ENCODE measurements at regions not wholly inside any gene's neighbourhood (a gene's known extent, or its start where the extent isn't known, plus 50 kb on each side); places are given as distances from the start of the nearest gene placed in this dataset.
A peak's percentile ranks its signal among the peaks of the same experiment; 100 is the strongest.
"Not testable (repeated sequence)": the region's sequence is repeated elsewhere in the genome, so short reads cannot be mapped to it uniquely, and the experiment has no call there.

GRCh38 chr15:92806171-92806570 is 94.0 kb upstream of the CHD2 start:
- H2AFZ ChIP-seq (ENCODE audit: insufficient read depth, low read length, poor library complexity); H3K9ac ChIP-seq (ENCODE audit: low read length); H4K8ac ChIP-seq (ENCODE audit: low read depth, low read length); H2BK120ac ChIP-seq (ENCODE audit: insufficient read depth, low read length, poor library complexity); H3K27ac ChIP-seq (ENCODE audit: low read depth, low read length); H3K14ac ChIP-seq (ENCODE audit: low read length); H3K18ac ChIP-seq (ENCODE audit: low read length); H3K36me3 ChIP-seq (ENCODE audit: control insufficient read depth in 1 of 2, insufficient read depth in 2 of 2, low read length in 2 of 2); H2BK12ac ChIP-seq (ENCODE audit: low read length); H3K9me3 ChIP-seq (ENCODE audit: insufficient read depth, low read depth, low read length); DNase-seq; H3K27me3 ChIP-seq (ENCODE audit: insufficient read depth, low read length); H4K12ac ChIP-seq (ENCODE audit: low read depth, low read length); H3K4me2 ChIP-seq (ENCODE audit: low read length); H2AK5ac ChIP-seq (ENCODE audit: low read length); H3K4me3 ChIP-seq (ENCODE audit: low read depth, low read length); H3K23ac ChIP-seq (ENCODE audit: low read length); H2BK5ac ChIP-seq (ENCODE audit: low read depth, low read length, poor library complexity): not testable (repeated sequence)
- peaks cover 14% of the 10 kb centered on the region for H3K79me2 ChIP-seq (ENCODE audit: control insufficient read depth, insufficient read depth, low read length, poor library complexity)
- peak overlapping the region; percentile 31 for H4K91ac ChIP-seq (ENCODE audit: low read depth, low read length)
- H3K4ac ChIP-seq (ENCODE audit: low read depth, low read length), result peak overlapping the region; percentile 34
- no CpG with 5 or more reads among the region's 11 CpGs for WGBS (ENCODE audit: extremely low coverage, insufficient coverage, insufficient read length)
- H3K79me1 ChIP-seq (ENCODE audit: low read length), result peaks cover 43% of the 10 kb centered on the region
- H3K4me1 ChIP-seq (ENCODE audit: control insufficient read depth in 1 of 2, insufficient read depth in 2 of 2, low read length in 2 of 2), result peaks cover 18 to 30% of the 10 kb centered on the region in 2 experiments

DNA sequence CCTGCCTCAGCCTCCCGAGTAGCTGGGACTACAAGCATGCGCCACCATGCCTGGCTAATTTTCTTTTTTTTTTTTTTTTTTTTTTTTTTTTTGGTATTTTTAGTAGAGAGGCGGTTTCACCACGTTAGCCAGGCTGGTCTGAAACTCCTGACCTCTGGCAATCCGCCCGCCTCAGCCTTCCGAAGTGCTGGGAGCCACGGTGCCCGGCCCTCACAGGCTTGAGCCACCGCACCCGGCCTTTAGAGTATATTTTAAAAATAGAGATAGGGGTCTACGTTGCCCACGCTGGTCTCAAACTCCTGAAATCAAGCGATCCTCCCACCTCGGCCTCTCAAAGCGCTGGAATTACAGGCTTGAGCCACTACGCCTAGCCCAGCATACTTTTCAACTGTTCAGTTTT is 93.4 kb upstream of the CHD2 start:
- Histone ChIP-seq H3K23ac (ENCODE audit: low read length) (no peak overlapping the region), H4K91ac (ENCODE audit: low read depth, low read length) (peak overlapping the region; percentile 38), H2BK120ac (ENCODE audit: insufficient read depth, low read length, poor library complexity) (no peak overlapping the region), H3K4me2 (ENCODE audit: low read length) (no peak overlapping the region), H3K18ac (ENCODE audit: low read length) (no peak overlapping the region), H3K79me2 (ENCODE audit: control insufficient read depth, insufficient read depth, low read length, poor library complexity) (peaks cover 12% of the 10 kb centered on the region), H3K27me3 (ENCODE audit: insufficient read depth, low read length) (no peaks in the 10 kb centered on the region), H3K27ac (ENCODE audit: low read depth, low read length) (no peak overlapping the region), H3K9me3 (ENCODE audit: insufficient read depth, low read depth, low read length) (no peaks in the 10 kb centered on the region), H4K8ac (ENCODE audit: low read depth, low read length) (no peak overlapping the region), H2AFZ (ENCODE audit: insufficient read depth, low read length, poor library complexity) (no peak overlapping the region), H3K4ac (ENCODE audit: low read depth, low read length) (no peak overlapping the region), H2AK5ac (ENCODE audit: low read length) (no peak overlapping the region), H3K4me1 (ENCODE audit: control insufficient read depth in 1 of 2, insufficient read depth in 2 of 2, low read length in 2 of 2) (peaks cover 14 to 26% of the 10 kb centered on the region in 2 experiments), H3K36me3 (ENCODE audit: control insufficient read depth in 1 of 2, insufficient read depth in 2 of 2, low read length in 2 of 2) (no peaks in the 10 kb centered on the region), H2BK12ac (ENCODE audit: low read length) (no peak overlapping the region), H4K12ac (ENCODE audit: low read depth, low read length) (no peak overlapping the region), H3K14ac (ENCODE audit: low read length) (no peak overlapping the region), H3K79me1 (ENCODE audit: low read length) (peaks cover 39% of the 10 kb centered on the region), H2BK5ac (ENCODE audit: low read depth, low read length, poor library complexity) (no peak overlapping the region), H3K9ac (ENCODE audit: low read length) (no peak overlapping the region), H3K4me3 (ENCODE audit: low read depth, low read length) (no peak overlapping the region)
- no CpG with 5 or more reads among the region's 17 CpGs for WGBS (ENCODE audit: extremely low coverage, insufficient coverage, insufficient read length)
- no peak for DNase-seq

- Histone ChIP-seq H3K27me3 (ENCODE audit: insufficient read depth, low read length) (no peaks in the 10 kb centered on the region), H4K8ac (ENCODE audit: low read depth, low read length) (peak overlapping the region; percentile 95), H3K36me3 (ENCODE audit: control insufficient read depth in 1 of 2, insufficient read depth in 2 of 2, low read length in 2 of 2) (no peaks in the 10 kb centered on the region), H2BK120ac (ENCODE audit: insufficient read depth, low read length, poor library complexity) (peak overlapping the region; percentile 80), H3K18ac (ENCODE audit: low read length) (peak overlapping the region; percentile 62), H3K23ac (ENCODE audit: low read length) (no peak overlapping the region), H3K9me3 (ENCODE audit: insufficient read depth, low read depth, low read length) (no peaks in the 10 kb centered on the region), H3K14ac (ENCODE audit: low read length) (peak overlapping the region; percentile 38), H3K9ac (ENCODE audit: low read length) (no peak overlapping the region), H3K4ac (ENCODE audit: low read depth, low read length) (peak overlapping the region; percentile 46), H3K4me2 (ENCODE audit: low read length) (peak overlapping the region; percentile 57), H3K27ac (ENCODE audit: low read depth, low read length) (no peak overlapping the region), H2BK5ac (ENCODE audit: low read depth, low read length, poor library complexity) (peak overlapping the region; percentile 16), H2AK5ac (ENCODE audit: low read length) (peak overlapping the region; percentile 97), H3K79me1 (ENCODE audit: low read length) (peaks cover 35% of the 10 kb centered on the region), H3K79me2 (ENCODE audit: control insufficient read depth, insufficient read depth, low read length, poor library complexity) (peaks cover 10% of the 10 kb centered on the region), H2AFZ (ENCODE audit: insufficient read depth, low read length, poor library complexity) (peak overlapping the region; percentile 5), H4K91ac (ENCODE audit: low read depth, low read length) (peak overlapping the region; percentile 97), H4K12ac (ENCODE audit: low read depth, low read length) (peak overlapping the region; percentile 77), H3K4me1 (ENCODE audit: control insufficient read depth in 1 of 2, insufficient read depth in 2 of 2, low read length in 2 of 2) (peaks cover 10 to 23% of the 10 kb centered on the region in 2 experiments), H2BK12ac (ENCODE audit: low read length) (peak overlapping the region; percentile 94), H3K4me3 (ENCODE audit: low read depth, low read length) (no peak overlapping the region)
- no CpG with 5 or more reads among the region's 14 CpGs for WGBS (ENCODE audit: extremely low coverage, insufficient coverage, insufficient read length)
- peak; percentile 50 to 77 for DNase-seq
Measured at GRCh38 chr15:92807971-92808571, 92.1 kb upstream of the CHD2 start.

GRCh38 chr15:92808598-92809063 is 91.5 kb upstream of the CHD2 start:
- H3K79me1 ChIP-seq (ENCODE audit: low read length), result peaks cover 32% of the 10 kb centered on the region
- no peak overlapping the region for H3K9ac ChIP-seq (ENCODE audit: low read length)
- peak overlapping the region; percentile 89 for H3K4ac ChIP-seq (ENCODE audit: low read depth, low read length)
- H2BK120ac ChIP-seq (ENCODE audit: insufficient read depth, low read length, poor library complexity), result peak overlapping the region; percentile 97
- peak overlapping the region; percentile 87 for H3K18ac ChIP-seq (ENCODE audit: low read length)
- peak overlapping the region; percentile 93 for H4K12ac ChIP-seq (ENCODE audit: low read depth, low read length)
- H2BK12ac ChIP-seq (ENCODE audit: low read length), result no peak overlapping the region
- peaks cover 10% of the 10 kb centered on the region for H3K79me2 ChIP-seq (ENCODE audit: control insufficient read depth, insufficient read depth, low read length, poor library complexity)
- H2AFZ ChIP-seq (ENCODE audit: insufficient read depth, low read length, poor library complexity), result peak overlapping the region; percentile 59
- no peak overlapping the region for H3K23ac ChIP-seq (ENCODE audit: low read length)
- no peaks in the 10 kb centered on the region for H3K9me3 ChIP-seq (ENCODE audit: insufficient read depth, low read depth, low read length)
- DNase-seq, result peak in 1 of 2 donors; percentile 72
- H3K27ac ChIP-seq (ENCODE audit: low read depth, low read length), result peak overlapping the region; percentile 56
- peaks cover 10 to 20% of the 10 kb centered on the region in 2 experiments for H3K4me1 ChIP-seq (ENCODE audit: control insufficient read depth in 1 of 2, insufficient read depth in 2 of 2, low read length in 2 of 2)
- peak overlapping the region; percentile 65 for H2BK5ac ChIP-seq (ENCODE audit: low read depth, low read length, poor library complexity)
- peak overlapping the region; percentile 97 for H4K91ac ChIP-seq (ENCODE audit: low read depth, low read length)
- H2AK5ac ChIP-seq (ENCODE audit: low read length), result peak overlapping the region; percentile 97
- no peaks in the 10 kb centered on the region for H3K36me3 ChIP-seq (ENCODE audit: control insufficient read depth in 1 of 2, insufficient read depth in 2 of 2, low read length in 2 of 2)
- H3K14ac ChIP-seq (ENCODE audit: low read length), result peak overlapping the region; percentile 93
- peak overlapping the region; percentile 95 for H4K8ac ChIP-seq (ENCODE audit: low read depth, low read length)
- no peaks in the 10 kb centered on the region for H3K27me3 ChIP-seq (ENCODE audit: insufficient read depth, low read length)
- H3K4me2 ChIP-seq (ENCODE audit: low read length), result peak overlapping the region; percentile 57
- no CpG with 5 or more reads among the region's 30 CpGs for WGBS (ENCODE audit: extremely low coverage, insufficient coverage, insufficient read length)
- peak overlapping the region; percentile 67 for H3K4me3 ChIP-seq (ENCODE audit: low read depth, low read length)
